HG03025 (cell line): ENCODE measurements at regions not wholly inside any gene's neighbourhood (a gene's known extent, or its start where the extent isn't known, plus 50 kb on each side); places are given as distances from the start of the nearest gene placed in this dataset.
"Not testable (repeated sequence)": the region's sequence is repeated elsewhere in the genome, so short reads cannot be mapped to it uniquely, and the experiment has no call there.

Experiments
- ATAC-seq: cut with Tn5 transposase; IDR thresholded peaks from one replicate; pipeline ENCODE4 v1.9.1; 2021; ENCODE audit warnings: mild to moderate bottlenecking, moderate library complexity; ENCODE audit not compliant: unreplicated experiment, low FRiP score

GRCh38 chr6:153465050-153465449, 334.0 kb upstream of the RGS17 start:
- no peak for ATAC-seq

- ATAC-seq = no peak
Measured at GRCh38 chr6:153449279-153449678, 318.2 kb upstream of the RGS17 start.

GRCh38 chr6:153442749-153443148, 311.7 kb upstream of the RGS17 start:
- ATAC-seq = not testable (repeated sequence)

GRCh38 chr6:153442096-153442495, 311.0 kb upstream of the RGS17 start:
- no peak for ATAC-seq

- no peak for ATAC-seq
Measured at GRCh38 chr6:153437193-153437592, 306.1 kb upstream of the RGS17 start.

GRCh38 chr6:153436351-153436750, 305.3 kb upstream of the RGS17 start:
- no peak for ATAC-seq

- no peak for ATAC-seq
Measured at GRCh38 chr6:153435787-153436186, 304.7 kb upstream of the RGS17 start.

GRCh38 chr6:153425536-153425935, 294.5 kb upstream of the RGS17 start:
- no peak for ATAC-seq

GRCh38 chr6:153424719-153425400, 293.8 kb upstream of the RGS17 start:
- ATAC-seq = no peak

- ATAC-seq = no peak
Measured at GRCh38 chr6:153412519-153412918, 281.4 kb upstream of the RGS17 start.

- ATAC-seq = no peak
Measured at GRCh38 chr6:153411070-153411648, 280.1 kb upstream of the RGS17 start.

GRCh38 chr6:153405931-153406330, 274.8 kb upstream of the RGS17 start:
- no peak for ATAC-seq

GRCh38 chr6:153401751-153402150, 270.7 kb upstream of the RGS17 start:
- ATAC-seq = no peak

- no peak for ATAC-seq
Measured at GRCh38 chr6:153392156-153392555, 261.1 kb upstream of the RGS17 start.

GRCh38 chr6:153373869-153374268, 242.8 kb upstream of the RGS17 start:
- ATAC-seq = no peak

- no peak for ATAC-seq
Measured at GRCh38 chr6:153368131-153368530, 237.0 kb upstream of the RGS17 start.

- no peak for ATAC-seq
Measured at GRCh38 chr6:153367021-153367420, 235.9 kb upstream of the RGS17 start.

- ATAC-seq = no peak
Measured at GRCh38 chr6:153357391-153357790, 226.3 kb upstream of the RGS17 start.

GRCh38 chr6:153340568-153340967, 209.5 kb upstream of the RGS17 start:
- ATAC-seq = no peak

- ATAC-seq = no peak
Measured at GRCh38 chr6:153334121-153334520, 203.0 kb upstream of the RGS17 start.

- ATAC-seq = not testable (repeated sequence)
Measured at GRCh38 chr6:153331221-153331620, 200.1 kb upstream of the RGS17 start.

- ATAC-seq = no peak
Measured at GRCh38 chr6:153328194-153328593, 197.1 kb upstream of the RGS17 start.
